ENCODE measurements at regions not wholly inside any gene's neighbourhood (a gene's known extent, or its start where the extent isn't known, plus 50 kb on each side); places are given as distances from the start of the nearest gene placed in this dataset.

DNA sequence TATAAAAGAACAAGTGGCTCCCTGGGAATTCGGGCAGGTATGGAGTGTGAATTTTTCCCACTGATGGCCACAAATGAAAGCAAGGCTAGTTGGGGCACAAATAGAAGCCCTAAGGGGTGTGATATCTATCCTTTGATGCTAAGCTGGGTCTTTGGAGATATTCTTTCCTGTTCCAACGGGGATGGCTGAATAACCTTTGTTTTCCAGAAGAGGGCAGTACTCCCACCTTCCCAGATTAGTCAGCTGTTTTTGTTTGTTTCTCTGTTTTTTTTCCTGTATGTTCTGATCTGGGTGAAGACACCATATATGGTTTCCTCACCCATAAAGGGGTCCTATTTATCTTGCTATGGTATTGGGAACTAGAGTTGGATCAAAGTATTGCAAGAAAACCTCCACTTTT, 947.7 kb upstream of the SORCS1 start:
- TF ChIP-seq POLR2A (IDR thresholded peaks at IDR 0.05) (no peak), POLR2AphosphoS5 (IDR thresholded peaks at IDR 0.05) (no peak)
- TF ChIP-seq, protein P1, sequence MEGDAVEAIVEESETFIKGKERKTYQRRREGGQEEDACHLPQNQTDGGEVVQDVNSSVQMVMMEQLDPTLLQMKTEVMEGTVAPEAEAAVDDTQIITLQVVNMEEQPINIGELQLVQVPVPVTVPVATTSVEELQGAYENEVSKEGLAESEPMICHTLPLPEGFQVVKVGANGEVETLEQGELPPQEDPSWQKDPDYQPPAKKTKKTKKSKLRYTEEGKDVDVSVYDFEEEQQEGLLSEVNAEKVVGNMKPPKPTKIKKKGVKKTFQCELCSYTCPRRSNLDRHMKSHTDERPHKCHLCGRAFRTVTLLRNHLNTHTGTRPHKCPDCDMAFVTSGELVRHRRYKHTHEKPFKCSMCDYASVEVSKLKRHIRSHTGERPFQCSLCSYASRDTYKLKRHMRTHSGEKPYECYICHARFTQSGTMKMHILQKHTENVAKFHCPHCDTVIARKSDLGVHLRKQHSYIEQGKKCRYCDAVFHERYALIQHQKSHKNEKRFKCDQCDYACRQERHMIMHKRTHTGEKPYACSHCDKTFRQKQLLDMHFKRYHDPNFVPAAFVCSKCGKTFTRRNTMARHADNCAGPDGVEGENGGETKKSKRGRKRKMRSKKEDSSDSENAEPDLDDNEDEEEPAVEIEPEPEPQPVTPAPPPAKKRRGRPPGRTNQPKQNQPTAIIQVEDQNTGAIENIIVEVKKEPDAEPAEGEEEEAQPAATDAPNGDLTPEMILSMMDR (IDR thresholded peaks at IDR 0.05), result peak in 2 of 6 experiments; percentile 16 to 19

All from upper lobe of left lung (tissue), 4 donors.